ENCODE measurements at regions not wholly inside any gene's neighbourhood (a gene's known extent, or its start where the extent isn't known, plus 50 kb on each side); places are given as distances from the start of the nearest gene placed in this dataset.

GRCh38 chr3:117407317-117407716 is 697.7 kb downstream of the TUSC7 start:
- no peaks in the 10 kb centered on the region for H3K9me3 Mint-ChIP-seq
- ATAC-seq: no peak

GRCh38 chr3:117408811-117409210 is 699.2 kb downstream of the TUSC7 start:
- no peaks in the 10 kb centered on the region for H3K4me1 Mint-ChIP-seq
- ATAC-seq: no peak
- H3K36me3 Mint-ChIP-seq: no peaks in the 10 kb centered on the region
- H3K4me3 Mint-ChIP-seq: no peak overlapping the region
- H3K27me3 Mint-ChIP-seq: no peaks in the 10 kb centered on the region
- no peak overlapping the region for H3K27ac Mint-ChIP-seq
- no peaks in the 10 kb centered on the region for H3K9me3 Mint-ChIP-seq

More at GRCh38 chr3:117407317-117407716, 697.7 kb downstream of the TUSC7 start:
- no peaks in the 10 kb centered on the region for H3K36me3 Mint-ChIP-seq
- H3K4me1 Mint-ChIP-seq: no peaks in the 10 kb centered on the region
- no peak overlapping the region for H3K27ac Mint-ChIP-seq
- no peak overlapping the region for H3K4me3 Mint-ChIP-seq
- no peaks in the 10 kb centered on the region for H3K27me3 Mint-ChIP-seq

GRCh38 chr3:117409256-117409655 is 699.7 kb downstream of the TUSC7 start:
- no peaks in the 10 kb centered on the region for H3K27me3 Mint-ChIP-seq
- H3K4me3 Mint-ChIP-seq: no peak overlapping the region
- H3K27ac Mint-ChIP-seq: no peak overlapping the region
- H3K9me3 Mint-ChIP-seq: no peaks in the 10 kb centered on the region
- H3K4me1 Mint-ChIP-seq: no peaks in the 10 kb centered on the region
- no peaks in the 10 kb centered on the region for H3K36me3 Mint-ChIP-seq
- ATAC-seq: no peak

GRCh38 chr3:117409701-117410459 is 700.3 kb downstream of the TUSC7 start:
- H3K36me3 Mint-ChIP-seq: no peaks in the 10 kb centered on the region
- no peak overlapping the region for H3K4me3 Mint-ChIP-seq
- no peak for ATAC-seq

GRCh38 chr3:117411971-117412370 is 702.4 kb downstream of the TUSC7 start:
- no peaks in the 10 kb centered on the region for H3K4me1 Mint-ChIP-seq
- H3K4me3 Mint-ChIP-seq: no peak overlapping the region
- H3K27me3 Mint-ChIP-seq: no peaks in the 10 kb centered on the region
- H3K9me3 Mint-ChIP-seq: no peaks in the 10 kb centered on the region
- no peaks in the 10 kb centered on the region for H3K36me3 Mint-ChIP-seq
- H3K27ac Mint-ChIP-seq: no peak overlapping the region
- ATAC-seq: no peak

More at GRCh38 chr3:117409701-117410459, 700.3 kb downstream of the TUSC7 start:
- H3K4me1 Mint-ChIP-seq: no peaks in the 10 kb centered on the region
- H3K27ac Mint-ChIP-seq: no peak overlapping the region
- no peaks in the 10 kb centered on the region for H3K27me3 Mint-ChIP-seq
- H3K9me3 Mint-ChIP-seq: no peaks in the 10 kb centered on the region

GRCh38 chr3:117417411-117417810 is 707.8 kb downstream of the TUSC7 start:
- Mint-ChIP-seq H3K9me3 (no peaks in the 10 kb centered on the region), H3K4me1 (no peaks in the 10 kb centered on the region), H3K4me3 (no peak overlapping the region), H3K27me3 (no peaks in the 10 kb centered on the region), H3K27ac (no peak overlapping the region), H3K36me3 (no peaks in the 10 kb centered on the region)
- ATAC-seq: no peak

- no peaks in the 10 kb centered on the region for H3K4me1 Mint-ChIP-seq
- no peaks in the 10 kb centered on the region for H3K36me3 Mint-ChIP-seq
- H3K9me3 Mint-ChIP-seq: no peaks in the 10 kb centered on the region
- H3K27me3 Mint-ChIP-seq: no peaks in the 10 kb centered on the region
- no peak overlapping the region for H3K27ac Mint-ChIP-seq
- no peak overlapping the region for H3K4me3 Mint-ChIP-seq
- ATAC-seq: no peak
Observed at GRCh38 chr3:117427081-117427480, 717.5 kb downstream of the TUSC7 start.

GRCh38 chr3:117433427-117433826 is 723.8 kb downstream of the TUSC7 start:
- H3K9me3 Mint-ChIP-seq: no peaks in the 10 kb centered on the region
- no peaks in the 10 kb centered on the region for H3K36me3 Mint-ChIP-seq
- no peaks in the 10 kb centered on the region for H3K4me1 Mint-ChIP-seq
- H3K27ac Mint-ChIP-seq: no peak overlapping the region
- no peaks in the 10 kb centered on the region for H3K27me3 Mint-ChIP-seq
- no peak for ATAC-seq
- H3K4me3 Mint-ChIP-seq: no peak overlapping the region

- Mint-ChIP-seq H3K27ac (no peak overlapping the region), H3K9me3 (no peaks in the 10 kb centered on the region)
- no peak for ATAC-seq
Observed at GRCh38 chr3:117434661-117435412, 725.3 kb downstream of the TUSC7 start.

GRCh38 chr3:117435506-117435905 is 725.9 kb downstream of the TUSC7 start:
- no peaks in the 10 kb centered on the region for H3K9me3 Mint-ChIP-seq

More at GRCh38 chr3:117434661-117435412, 725.3 kb downstream of the TUSC7 start:
- no peak overlapping the region for H3K4me3 Mint-ChIP-seq
- no peaks in the 10 kb centered on the region for H3K4me1 Mint-ChIP-seq
- no peaks in the 10 kb centered on the region for H3K27me3 Mint-ChIP-seq
- H3K36me3 Mint-ChIP-seq: no peaks in the 10 kb centered on the region

GRCh38 chr3:117439812-117440211 is 730.2 kb downstream of the TUSC7 start:
- no peak overlapping the region for H3K4me3 Mint-ChIP-seq
- no peaks in the 10 kb centered on the region for H3K9me3 Mint-ChIP-seq
- ATAC-seq: no peak
- no peaks in the 10 kb centered on the region for H3K4me1 Mint-ChIP-seq
- no peak overlapping the region for H3K27ac Mint-ChIP-seq
- no peaks in the 10 kb centered on the region for H3K36me3 Mint-ChIP-seq
- no peaks in the 10 kb centered on the region for H3K27me3 Mint-ChIP-seq

More at GRCh38 chr3:117435506-117435905, 725.9 kb downstream of the TUSC7 start:
- Mint-ChIP-seq H3K36me3 (no peaks in the 10 kb centered on the region), H3K4me1 (no peaks in the 10 kb centered on the region), H3K27ac (no peak overlapping the region), H3K27me3 (no peaks in the 10 kb centered on the region), H3K4me3 (no peak overlapping the region)
- no peak for ATAC-seq

- no peak for ATAC-seq
- H3K9me3 Mint-ChIP-seq: no peaks in the 10 kb centered on the region
- H3K4me3 Mint-ChIP-seq: no peak overlapping the region
- no peaks in the 10 kb centered on the region for H3K27me3 Mint-ChIP-seq
- H3K27ac Mint-ChIP-seq: no peak overlapping the region
- H3K36me3 Mint-ChIP-seq: no peaks in the 10 kb centered on the region
- no peaks in the 10 kb centered on the region for H3K4me1 Mint-ChIP-seq
Observed at GRCh38 chr3:117441851-117442250, 732.3 kb downstream of the TUSC7 start.

- no peaks in the 10 kb centered on the region for H3K9me3 Mint-ChIP-seq
- no peaks in the 10 kb centered on the region for H3K4me1 Mint-ChIP-seq
- ATAC-seq: no peak
- no peak overlapping the region for H3K27ac Mint-ChIP-seq
- H3K27me3 Mint-ChIP-seq: no peaks in the 10 kb centered on the region
- H3K36me3 Mint-ChIP-seq: no peaks in the 10 kb centered on the region
- no peak overlapping the region for H3K4me3 Mint-ChIP-seq
Observed at GRCh38 chr3:117442566-117442965, 733.0 kb downstream of the TUSC7 start.

GRCh38 chr3:117443014-117443413 is 733.4 kb downstream of the TUSC7 start:
- Mint-ChIP-seq H3K27me3 (no peaks in the 10 kb centered on the region), H3K9me3 (no peaks in the 10 kb centered on the region), H3K4me3 (no peak overlapping the region), H3K4me1 (no peaks in the 10 kb centered on the region), H3K27ac (no peak overlapping the region), H3K36me3 (no peaks in the 10 kb centered on the region)
- ATAC-seq: no peak

- no peaks in the 10 kb centered on the region for H3K9me3 Mint-ChIP-seq
- peaks cover 9% of the 10 kb centered on the region for H3K27me3 Mint-ChIP-seq
- H3K4me3 Mint-ChIP-seq: no peak overlapping the region
- no peaks in the 10 kb centered on the region for H3K36me3 Mint-ChIP-seq
- H3K27ac Mint-ChIP-seq: no peak overlapping the region
- no peaks in the 10 kb centered on the region for H3K4me1 Mint-ChIP-seq
- ATAC-seq: peak; percentile 34
Observed at GRCh38 chr3:117444175-117444574, 734.6 kb downstream of the TUSC7 start.

GRCh38 chr3:117447419-117447818 is 737.8 kb downstream of the TUSC7 start:
- Mint-ChIP-seq H3K4me3 (no peak overlapping the region), H3K4me1 (no peaks in the 10 kb centered on the region), H3K9me3 (no peaks in the 10 kb centered on the region), H3K27ac (no peak overlapping the region), H3K27me3 (peaks cover 9% of the 10 kb centered on the region), H3K36me3 (no peaks in the 10 kb centered on the region)
- ATAC-seq: no peak
